PC-9 (cell line): ENCODE measurements at regions not wholly inside any gene's neighbourhood (a gene's known extent, or its start where the extent isn't known, plus 50 kb on each side); places are given as distances from the start of the nearest gene placed in this dataset.

ENCODE experiments used
- BruUV-seq: library from RNA; stranded (reverse); fragments of 400-500 nt; replicated peaks from 2 replicates; lab custom pipeline; 2021; lab: Mats Ljungman, UMichigan
- CTCF ChIA-PET: fragments of 300-600 bp; sonication (Branson Sonifier 250); formaldehyde crosslinking; loops from one replicate; lab custom pipeline; 2022; ENCODE audit warnings: antibody characterized with exemption; lab: Charles Lee
- POLR2A ChIA-PET: fragments of 300-600 bp; sonication (Branson Sonifier 250); formaldehyde crosslinking; loops from one replicate; lab custom pipeline; 2022; ENCODE audit warnings: antibody characterized with exemption; ENCODE audit not compliant: unreplicated experiment; lab: Charles Lee
- DNase-seq, 2 experiments: peaks; one replicate each; pipeline versions ENCODE4 v3.0.0 to v3.0.0-alpha.2; 2015 to 2022; ENCODE audit warnings: mixed read lengths in 1 of 2
- H2AFZ ChIP-seq: fragments of 200-600 bp; sonication (generic); 2 replicates; pipeline ENCODE4 v1.8.1; 2017; ENCODE audit warnings: antibody characterized with exemption
- H3F3A ChIP-seq: fragments of 200-600 bp; sonication (generic); 2 replicates; pipeline ENCODE4 v1.8.1; 2017; ENCODE audit warnings: antibody characterized with exemption, mild to moderate bottlenecking, low read depth; ENCODE audit not compliant: insufficient read depth
- H3K27ac ChIP-seq: fragments of 200-600 bp; sonication (generic); 2 replicates; pipeline ENCODE4 v1.6.1; 2016; ENCODE audit warnings: mixed run types
- H3K27me3 ChIP-seq: fragments of 200-600 bp; sonication (generic); 2 replicates; pipeline ENCODE4 v1.6.1; 2016; ENCODE audit warnings: low read depth, mixed run types; ENCODE audit not compliant: insufficient read depth
- H3K36me3 ChIP-seq: fragments of 200-600 bp; sonication (generic); 2 replicates; pipeline ENCODE4 v1.6.1; 2016; ENCODE audit warnings: low read depth, mixed run types
- H3K4me1 ChIP-seq: fragments of 200-600 bp; sonication (generic); replicated peaks from 2 replicates; pipeline ENCODE4 v1.6.1; 2016; ENCODE audit warnings: mixed run types; ENCODE audit not compliant: insufficient read depth
- H3K4me2 ChIP-seq: fragments of 200-600 bp; sonication (generic); 2 replicates; pipeline ENCODE4 v1.6.1; 2017; ENCODE audit warnings: mixed run types
- H3K4me3 ChIP-seq: fragments of 200-600 bp; sonication (generic); 2 replicates; pipeline ENCODE4 v1.6.1; 2016; ENCODE audit warnings: mixed run types
- H3K79me2 ChIP-seq: fragments of 200-600 bp; sonication (generic); 2 replicates; pipeline ENCODE4 v1.6.1; 2017; ENCODE audit warnings: low read depth, mixed run types
- H3K9me2 ChIP-seq: fragments of 200-600 bp; sonication (generic); 2 replicates; pipeline ENCODE4 v1.8.1; 2017; ENCODE audit warnings: mild to moderate bottlenecking; ENCODE audit not compliant: insufficient read depth
- H3K9me3 ChIP-seq: fragments of 200-600 bp; sonication (generic); 2 replicates; pipeline ENCODE4 v1.8.1; 2016; ENCODE audit warnings: low read depth; ENCODE audit not compliant: insufficient read depth
- H4K20me1 ChIP-seq: fragments of 200-600 bp; sonication (generic); 2 replicates; pipeline ENCODE4 v1.8.1; 2017; ENCODE audit not compliant: insufficient read depth
- CTCF ChIP-seq: fragments of 200-600 bp; sonication (generic); conservative IDR thresholded peaks from 2 replicates; pipeline ENCODE4 v1.6.1; 2017; ENCODE audit warnings: mixed run types, antibody characterized with exemption, mild to moderate bottlenecking, moderate library complexity
- EZH2 ChIP-seq: fragments of 200-600 bp; sonication (generic); IDR thresholded peaks from 2 replicates; pipeline ENCODE4 v1.8.0; 2017; ENCODE audit warnings: antibody characterized with exemption, low read depth
- intact Hi-C: fragments of 100-400 bp; cut with micrococcal nuclease; formaldehyde crosslinking; loops from one replicate; pipeline ENCODE4 v1.10.0; 2022; ENCODE audit not compliant: unreplicated experiment

DNA sequence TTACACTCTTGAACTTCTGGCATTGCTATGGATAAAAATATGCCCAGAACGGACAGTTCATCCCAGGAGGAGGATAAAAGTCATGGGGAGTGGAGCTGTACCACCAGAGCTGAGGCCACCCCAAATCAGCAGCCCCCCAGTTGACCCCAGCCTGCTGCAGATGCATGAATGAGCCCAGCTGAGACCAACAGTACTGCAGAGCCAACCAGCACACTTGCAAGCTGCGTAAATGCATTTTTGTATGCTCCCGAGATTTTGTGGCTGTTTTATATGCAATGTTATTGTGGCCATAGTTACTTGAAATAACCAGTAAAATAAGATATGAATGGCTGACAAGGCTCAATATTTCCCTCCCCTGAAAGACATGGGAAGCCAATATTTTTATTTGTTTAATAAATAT is 264.6 kb downstream of the DUSP10 start:
- CTCF ChIA-PET: interaction anchor here (0.6 to 1.8 kb wide), 2 partner anchors 28 to 978 kb away, joined by 3 to 14 read pairs; no protein-coding TSS in a partner anchor
- Histone ChIP-seq H3K4me1 (peaks cover 13% of the 10 kb centered on the region), H3K4me2 (no peak overlapping the region), H3F3A (no peaks in the 10 kb centered on the region), H3K36me3 (no peaks in the 10 kb centered on the region), H3K9me2 (no peaks in the 10 kb centered on the region), H3K9me3 (no peaks in the 10 kb centered on the region; the same call in 1 of the 2 replicates), H2AFZ (no peak overlapping the region), H3K79me2 (no peaks in the 10 kb centered on the region), H3K4me3 (no peak overlapping the region), H4K20me1 (no peaks in the 10 kb centered on the region), H3K27me3 (no peaks in the 10 kb centered on the region), H3K27ac (no peak overlapping the region)
- intact Hi-C loops: loop anchor here (5.0 to 10.0 kb wide), 2 partner anchors 480 to 508 kb away; no protein-coding TSS in a partner anchor
- POLR2A ChIA-PET: interaction anchor here (0.6 kb wide), 1 partner anchor 46 kb away, joined by 3 read pairs; no protein-coding TSS in a partner anchor
- no peak for DNase-seq
- BruUV-seq: no TSS peak
- no peak for TF ChIP-seq CTCF

DNA sequence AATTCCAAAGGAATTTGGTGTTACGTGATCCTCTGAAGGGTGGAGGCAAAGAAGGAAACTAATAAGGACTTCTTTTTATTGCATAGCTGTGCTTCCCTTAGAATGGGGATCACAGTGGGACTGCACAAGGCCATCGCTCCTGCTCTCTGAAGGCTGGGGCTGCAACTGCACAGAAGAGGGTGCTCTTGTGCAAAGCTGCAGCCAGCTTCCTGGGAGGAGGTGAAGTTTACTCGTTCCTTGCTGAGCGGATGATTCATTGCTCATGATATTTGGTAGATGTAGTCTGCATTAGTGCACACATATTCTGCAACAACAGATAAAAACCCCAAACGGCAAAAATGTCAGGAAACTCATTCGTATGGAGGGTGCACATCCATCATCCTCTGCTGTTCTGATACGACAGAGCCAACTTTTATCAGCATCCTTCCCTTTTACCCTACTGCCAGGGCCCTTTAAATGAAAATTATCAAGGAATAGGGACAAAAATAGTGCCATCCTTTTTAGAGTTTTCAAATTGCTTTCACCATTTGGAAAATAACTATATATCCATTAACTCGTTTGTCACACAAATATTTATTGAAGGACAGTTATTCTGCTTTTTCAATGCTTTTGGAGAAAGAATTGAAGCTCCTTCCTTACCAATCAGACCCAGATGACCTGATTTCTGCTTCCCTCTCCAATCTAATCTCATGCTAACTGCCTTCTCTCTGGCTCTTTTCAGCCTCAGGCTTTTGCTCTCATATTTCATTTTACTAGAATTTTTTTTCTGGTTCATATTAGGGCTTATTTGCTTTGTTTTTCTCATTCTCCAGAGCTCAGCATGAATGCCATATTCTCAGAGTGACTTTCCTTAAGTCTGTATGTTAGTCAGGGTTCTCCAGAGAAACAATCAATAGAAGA is 263.6 kb downstream of the DUSP10 start:
- no TSS peak for BruUV-seq
- Histone ChIP-seq H3K9me2 (no peaks in the 10 kb centered on the region), H3K4me1 (peaks cover 13% of the 10 kb centered on the region), H3K27me3 (no peaks in the 10 kb centered on the region), H3K4me3 (no peak overlapping the region), H4K20me1 (no peaks in the 10 kb centered on the region), H3F3A (no peaks in the 10 kb centered on the region), H3K4me2 (peak overlapping the region; percentile 46), H3K9me3 (no peaks in the 10 kb centered on the region; the same call in 1 of the 2 replicates), H3K36me3 (no peaks in the 10 kb centered on the region), H2AFZ (no peak overlapping the region), H3K79me2 (no peaks in the 10 kb centered on the region), H3K27ac (no peak overlapping the region)
- ChIA-PET CTCF (interaction anchor here (0.5 to 1.8 kb wide), 5 partner anchors 27 to 977 kb away, joined by 3 to 14 read pairs (median 4); partner anchors contain the start of gene DUSP10), POLR2A (interaction anchor here (0.5 to 0.7 kb wide), 3 partner anchors 55 to 977 kb away, joined by 3 to 4 read pairs (median 3); no protein-coding TSS in a partner anchor)
- no peak for TF ChIP-seq EZH2
- TF ChIP-seq CTCF: peak; percentile 79
- intact Hi-C loops: loop anchor here (1.0 to 10.0 kb wide), 9 partner anchors 37 to 977 kb away; partner anchors contain the start of gene DUSP10
- peak; percentile 74 to 80 for DNase-seq

- peaks cover 24% of the 10 kb centered on the region for H3K4me1 ChIP-seq
- no peak overlapping the region for H3K4me3 ChIP-seq
- no peaks in the 10 kb centered on the region for H3K79me2 ChIP-seq
- H3K4me2 ChIP-seq: peak overlapping the region; percentile 42
- intact Hi-C loops: loop anchor here (2.0 kb wide), 1 partner anchor 55 kb away; no protein-coding TSS in a partner anchor
- no peaks in the 10 kb centered on the region for H4K20me1 ChIP-seq
- H2AFZ ChIP-seq: no peak overlapping the region
- DNase-seq: peak; percentile 12 to 95
- no peaks in the 10 kb centered on the region for H3K9me2 ChIP-seq
- peak overlapping the region; percentile 58 for H3K27ac ChIP-seq
- TF ChIP-seq EZH2 (no peak), CTCF (no peak)
- H3K9me3 ChIP-seq: no peaks in the 10 kb centered on the region
- H3K36me3 ChIP-seq: no peaks in the 10 kb centered on the region
- no peaks in the 10 kb centered on the region for H3K27me3 ChIP-seq
- H3F3A ChIP-seq: peaks cover 15% of the 10 kb centered on the region
- ChIA-PET POLR2A (no interaction called here), CTCF (no interaction called here)
- no TSS peak for BruUV-seq
Observed at GRCh38 chr1:221487781-221488524, 253.9 kb downstream of the DUSP10 start.
